ENCODE measurements at regions not wholly inside any gene's neighbourhood (a gene's known extent, or its start where the extent isn't known, plus 50 kb on each side); places are given as distances from the start of the nearest gene placed in this dataset.

GRCh38 chr11:15585602-15586331, 471.0 kb downstream of the INSC start:
- ChIA-PET CTCF (interaction anchor here (1.4 kb wide), 1 partner anchor 20 kb away, joined by 4 read pairs; no protein-coding TSS in a partner anchor), POLR2A (no interaction called here)
- no peak for DNase-seq (ENCODE audit: extremely low spot score)
- TF ChIP-seq, protein P1, sequence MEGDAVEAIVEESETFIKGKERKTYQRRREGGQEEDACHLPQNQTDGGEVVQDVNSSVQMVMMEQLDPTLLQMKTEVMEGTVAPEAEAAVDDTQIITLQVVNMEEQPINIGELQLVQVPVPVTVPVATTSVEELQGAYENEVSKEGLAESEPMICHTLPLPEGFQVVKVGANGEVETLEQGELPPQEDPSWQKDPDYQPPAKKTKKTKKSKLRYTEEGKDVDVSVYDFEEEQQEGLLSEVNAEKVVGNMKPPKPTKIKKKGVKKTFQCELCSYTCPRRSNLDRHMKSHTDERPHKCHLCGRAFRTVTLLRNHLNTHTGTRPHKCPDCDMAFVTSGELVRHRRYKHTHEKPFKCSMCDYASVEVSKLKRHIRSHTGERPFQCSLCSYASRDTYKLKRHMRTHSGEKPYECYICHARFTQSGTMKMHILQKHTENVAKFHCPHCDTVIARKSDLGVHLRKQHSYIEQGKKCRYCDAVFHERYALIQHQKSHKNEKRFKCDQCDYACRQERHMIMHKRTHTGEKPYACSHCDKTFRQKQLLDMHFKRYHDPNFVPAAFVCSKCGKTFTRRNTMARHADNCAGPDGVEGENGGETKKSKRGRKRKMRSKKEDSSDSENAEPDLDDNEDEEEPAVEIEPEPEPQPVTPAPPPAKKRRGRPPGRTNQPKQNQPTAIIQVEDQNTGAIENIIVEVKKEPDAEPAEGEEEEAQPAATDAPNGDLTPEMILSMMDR (IDR thresholded peaks at IDR 0.05; ENCODE audit: control extremely low read depth, extremely low read depth, low read depth, missing control alignments): no peak

- DNase-seq (ENCODE audit: extremely low spot score): no peak
- TF ChIP-seq, protein P1 (IDR thresholded peaks at IDR 0.05; ENCODE audit: control extremely low read depth, extremely low read depth, low read depth, missing control alignments): no peak
- ChIA-PET POLR2A (no interaction called here), CTCF (interaction anchor here (1.4 kb wide), 1 partner anchor 19 kb away, joined by 4 read pairs; no protein-coding TSS in a partner anchor)
Measured at GRCh38 chr11:15586741-15587473, 472.2 kb downstream of the INSC start.

DNA sequence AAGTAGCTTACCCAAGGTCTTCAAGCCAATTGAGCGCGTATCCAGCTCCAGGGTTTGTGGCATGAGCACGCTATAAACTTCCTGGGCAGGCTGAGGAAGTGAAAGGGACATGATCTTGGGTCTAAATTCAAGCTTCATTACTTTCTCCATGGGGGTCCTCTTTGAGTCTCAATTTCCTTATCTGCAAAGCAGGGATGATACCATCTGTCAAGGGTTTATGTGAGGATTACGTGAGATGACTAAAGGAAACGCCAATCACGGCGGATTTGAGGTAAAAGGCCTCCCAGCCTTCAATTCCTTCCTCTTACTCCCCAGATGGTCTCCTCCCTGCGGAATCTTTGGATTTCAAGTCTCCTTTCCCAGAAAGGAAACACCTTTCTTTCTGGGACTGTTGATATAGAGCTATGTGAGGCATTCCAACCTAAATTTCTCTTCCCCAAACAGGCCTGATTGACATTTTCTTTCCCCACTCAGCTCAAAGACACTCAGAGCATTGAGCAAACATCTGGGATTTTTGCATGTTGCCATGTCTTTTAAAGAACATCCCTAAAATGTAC, 474.4 kb downstream of the INSC start:
- ChIA-PET CTCF (no interaction called here), POLR2A (no interaction called here)

DNA sequence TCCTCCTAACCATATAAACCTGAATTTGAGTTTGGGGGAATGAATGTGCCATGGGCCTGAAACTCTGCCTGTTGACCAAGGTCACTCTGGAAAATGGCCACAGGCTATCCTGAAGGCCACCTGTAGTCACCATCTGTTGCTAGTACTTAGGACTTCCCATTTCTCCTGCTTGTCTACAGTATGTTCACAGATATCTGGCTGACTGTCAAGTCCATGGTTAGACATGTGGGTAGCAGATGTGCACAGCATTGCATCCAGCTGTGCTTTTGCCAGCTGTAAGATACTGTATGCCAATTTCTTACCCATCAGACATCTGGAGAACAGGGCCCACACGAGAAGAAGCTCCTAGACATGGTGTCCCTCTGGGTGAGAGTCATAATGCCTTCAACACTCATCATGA, 475.4 kb downstream of the INSC start:
- TF ChIP-seq, protein P1 (IDR thresholded peaks at IDR 0.05; ENCODE audit: control extremely low read depth, extremely low read depth, low read depth, missing control alignments): no peak
- CTCF ChIA-PET: no interaction called here
- POLR2A ChIA-PET: no interaction called here
- DNase-seq (ENCODE audit: extremely low spot score): no peak

More for the DNA sequence above, 474.4 kb downstream of the INSC start:
- TF ChIP-seq, protein P1 (IDR thresholded peaks at IDR 0.05; ENCODE audit: control extremely low read depth, extremely low read depth, low read depth, missing control alignments): no peak
- DNase-seq (ENCODE audit: extremely low spot score): no peak

DNA sequence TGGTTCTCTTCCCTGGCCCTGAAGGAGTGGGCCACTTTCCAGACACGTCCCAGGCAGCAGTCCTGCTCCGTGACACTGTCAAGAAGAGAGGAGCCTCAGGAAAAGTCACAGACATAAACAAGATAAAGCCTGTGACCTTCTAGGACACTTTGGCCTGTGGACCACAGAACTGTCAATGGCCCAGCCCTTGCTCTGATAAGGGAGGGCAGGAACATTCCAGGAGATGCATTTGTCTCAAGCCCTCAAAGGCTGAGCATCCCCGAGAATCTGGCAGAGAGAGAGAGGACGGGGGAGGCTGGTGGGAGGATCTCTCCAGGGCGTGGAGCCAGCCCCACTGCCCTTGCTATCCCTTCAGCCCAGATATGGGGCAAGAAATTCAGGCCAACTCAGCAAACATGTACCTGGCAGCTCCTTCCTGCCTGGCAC, 476.4 kb downstream of the INSC start:
- TF ChIP-seq, protein P1 (IDR thresholded peaks at IDR 0.05; ENCODE audit: control extremely low read depth, extremely low read depth, low read depth, missing control alignments): no peak
- POLR2A ChIA-PET: no interaction called here
- CTCF ChIA-PET: no interaction called here

DNA sequence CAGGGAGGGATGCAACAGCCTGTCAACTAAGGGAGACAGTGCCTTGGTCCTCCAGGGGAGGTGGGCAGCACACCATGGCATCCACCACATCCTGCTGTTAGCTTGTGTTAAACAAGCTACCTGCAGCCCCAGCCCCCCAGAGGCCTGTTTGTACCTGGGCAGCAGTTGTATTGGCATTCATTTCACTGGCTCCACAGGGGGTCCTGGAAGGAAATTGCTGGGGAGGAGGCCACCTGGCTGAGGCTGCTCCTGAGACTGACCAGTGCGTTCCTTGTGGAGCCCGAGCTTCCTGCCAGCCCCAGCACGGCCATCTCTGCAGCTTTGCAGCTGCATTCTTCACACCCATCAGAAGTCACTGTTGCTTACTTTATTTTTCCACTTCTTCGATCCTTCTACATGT, 479.9 kb downstream of the INSC start:
- POLR2A ChIA-PET: no interaction called here
- CTCF ChIA-PET: interaction anchor here (1.1 to 1.6 kb wide), 3 partner anchors 16 to 36 kb away, joined by 3 read pairs; no protein-coding TSS in a partner anchor
- TF ChIP-seq, protein P1 (IDR thresholded peaks at IDR 0.05; ENCODE audit: control extremely low read depth, extremely low read depth, low read depth, missing control alignments): no peak
- DNase-seq (ENCODE audit: extremely low spot score): no peak

More for the DNA sequence above, 476.4 kb downstream of the INSC start:
- DNase-seq (ENCODE audit: extremely low spot score): no peak
